ENCODE measurements at regions not wholly inside any gene's neighbourhood (a gene's known extent, or its start where the extent isn't known, plus 50 kb on each side); places are given as distances from the start of the nearest gene placed in this dataset.

- TF ChIP-seq POLR2A (IDR thresholded peaks at IDR 0.05) (no peak), POLR2AphosphoS5 (IDR thresholded peaks at IDR 0.05) (no peak)
- TF ChIP-seq, protein P1, sequence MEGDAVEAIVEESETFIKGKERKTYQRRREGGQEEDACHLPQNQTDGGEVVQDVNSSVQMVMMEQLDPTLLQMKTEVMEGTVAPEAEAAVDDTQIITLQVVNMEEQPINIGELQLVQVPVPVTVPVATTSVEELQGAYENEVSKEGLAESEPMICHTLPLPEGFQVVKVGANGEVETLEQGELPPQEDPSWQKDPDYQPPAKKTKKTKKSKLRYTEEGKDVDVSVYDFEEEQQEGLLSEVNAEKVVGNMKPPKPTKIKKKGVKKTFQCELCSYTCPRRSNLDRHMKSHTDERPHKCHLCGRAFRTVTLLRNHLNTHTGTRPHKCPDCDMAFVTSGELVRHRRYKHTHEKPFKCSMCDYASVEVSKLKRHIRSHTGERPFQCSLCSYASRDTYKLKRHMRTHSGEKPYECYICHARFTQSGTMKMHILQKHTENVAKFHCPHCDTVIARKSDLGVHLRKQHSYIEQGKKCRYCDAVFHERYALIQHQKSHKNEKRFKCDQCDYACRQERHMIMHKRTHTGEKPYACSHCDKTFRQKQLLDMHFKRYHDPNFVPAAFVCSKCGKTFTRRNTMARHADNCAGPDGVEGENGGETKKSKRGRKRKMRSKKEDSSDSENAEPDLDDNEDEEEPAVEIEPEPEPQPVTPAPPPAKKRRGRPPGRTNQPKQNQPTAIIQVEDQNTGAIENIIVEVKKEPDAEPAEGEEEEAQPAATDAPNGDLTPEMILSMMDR (IDR thresholded peaks at IDR 0.05), result no peak
Observed at GRCh38 chr6:25105070-25105925, 169.5 kb upstream of the RIPOR2 start.
